ENCODE measurements at regions not wholly inside any gene's neighbourhood (a gene's known extent, or its start where the extent isn't known, plus 50 kb on each side); places are given as distances from the start of the nearest gene placed in this dataset.

DNA sequence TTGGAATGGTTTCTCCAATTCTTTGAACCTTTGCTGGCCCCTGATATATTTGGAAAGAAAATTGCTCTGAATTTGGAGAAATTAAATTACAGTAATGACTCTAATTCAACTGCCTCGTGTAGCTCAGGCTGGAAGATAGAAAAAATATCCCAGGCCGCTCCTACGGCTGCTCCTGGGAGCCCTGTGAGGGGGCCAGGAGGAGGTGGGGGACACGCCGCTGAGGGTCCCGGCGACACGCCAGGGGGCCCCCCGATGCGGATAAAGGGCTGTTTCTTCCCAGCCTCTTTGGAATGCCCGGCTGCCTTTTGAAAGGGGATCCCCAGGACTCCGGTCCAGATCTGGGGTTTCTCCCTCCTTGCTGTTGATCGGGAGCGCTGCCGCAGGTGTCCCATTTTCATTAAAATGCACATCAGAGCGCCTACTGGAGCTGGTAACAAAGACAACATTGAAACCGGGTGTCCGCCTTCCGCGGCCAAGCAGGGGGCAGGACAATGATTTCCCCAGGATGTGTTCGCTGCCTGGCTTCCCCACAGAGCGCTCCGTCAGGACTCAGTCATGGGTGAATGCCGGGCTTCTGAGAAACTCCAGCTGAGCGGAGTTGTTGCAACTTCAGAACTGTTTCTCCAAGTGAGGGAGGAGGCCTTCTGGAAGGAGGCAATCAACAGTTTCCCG lies 200.1 kb upstream of the KBTBD8 start (continued):
- TF ChIP-seq CTBP2 (IDR thresholded peaks at IDR 0.05; ENCODE audit: borderline replicate concordance, insufficient read depth, insufficient read length, low read length), result peak; percentile 77
- TF ChIP-seq, protein P1, sequence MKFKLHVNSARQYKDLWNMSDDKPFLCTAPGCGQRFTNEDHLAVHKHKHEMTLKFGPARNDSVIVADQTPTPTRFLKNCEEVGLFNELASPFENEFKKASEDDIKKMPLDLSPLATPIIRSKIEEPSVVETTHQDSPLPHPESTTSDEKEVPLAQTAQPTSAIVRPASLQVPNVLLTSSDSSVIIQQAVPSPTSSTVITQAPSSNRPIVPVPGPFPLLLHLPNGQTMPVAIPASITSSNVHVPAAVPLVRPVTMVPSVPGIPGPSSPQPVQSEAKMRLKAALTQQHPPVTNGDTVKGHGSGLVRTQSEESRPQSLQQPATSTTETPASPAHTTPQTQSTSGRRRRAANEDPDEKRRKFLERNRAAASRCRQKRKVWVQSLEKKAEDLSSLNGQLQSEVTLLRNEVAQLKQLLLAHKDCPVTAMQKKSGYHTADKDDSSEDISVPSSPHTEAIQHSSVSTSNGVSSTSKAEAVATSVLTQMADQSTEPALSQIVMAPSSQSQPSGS (IDR thresholded peaks at IDR 0.05; ENCODE audit: low read length), result no peak
- TF ChIP-seq CHD1 (IDR thresholded peaks at IDR 0.05; ENCODE audit: low read depth, low read length), result no peak
- peak; percentile 82 for TF ChIP-seq TCF12 (IDR thresholded peaks at IDR 0.05; ENCODE audit: low read depth, low read length)
- no peak for TF ChIP-seq TEAD4 (IDR thresholded peaks at IDR 0.05; ENCODE audit: low read depth, low read length)
- TF ChIP-seq SP1 (IDR thresholded peaks at IDR 0.05; ENCODE audit: low read depth, low read length), result 0 out of 2 replicates have a peak, but pooled peaks have one; percentile 7
- TF ChIP-seq NRF1 (IDR thresholded peaks at IDR 0.05; ENCODE audit: low read depth, low read length), result no peak
- no peak for TF ChIP-seq RNF2 (IDR thresholded peaks at IDR 0.05; ENCODE audit: borderline replicate concordance, low read depth, low read length, missing control alignments, poor library complexity, severe bottlenecking)
- peak; percentile 41; the same call in 1 of the 2 replicates for TF ChIP-seq CHD2 (IDR thresholded peaks at IDR 0.05; ENCODE audit: low read length)
- no peak for TF ChIP-seq GABPA (IDR thresholded peaks at IDR 0.05; ENCODE audit: borderline replicate concordance, insufficient read depth, low read length)
- TF ChIP-seq GTF2F1 (IDR thresholded peaks at IDR 0.05; ENCODE audit: borderline replicate concordance, low read depth, low read length), result no peak
- peak; percentile 41; the same call in 1 of the 2 replicates for TF ChIP-seq POU5F1 (IDR thresholded peaks at IDR 0.05; ENCODE audit: low read depth, low read length)
- TF ChIP-seq TAF1 (IDR thresholded peaks at IDR 0.05; ENCODE audit: low read depth, low read length), result no peak
- no peak for TF ChIP-seq RXRA (IDR thresholded peaks at IDR 0.05; ENCODE audit: insufficient read depth, low read depth, low read length)
- no peak for TF ChIP-seq FOSL1 (IDR thresholded peaks at IDR 0.05; ENCODE audit: insufficient read depth, low read depth, low read length)
- TF ChIP-seq EGR1 (IDR thresholded peaks at IDR 0.05; ENCODE audit: borderline replicate concordance, low read depth, low read length), result no peak
- no peak for TF ChIP-seq KDM5A (IDR thresholded peaks at IDR 0.05; ENCODE audit: low read length)
- no peak for TF ChIP-seq POLR2AphosphoS5 (IDR thresholded peaks at IDR 0.05; ENCODE audit: low read depth, low read length)
- TF ChIP-seq CREB1 (IDR thresholded peaks at IDR 0.05), result no peak
- TF ChIP-seq, protein P2, sequence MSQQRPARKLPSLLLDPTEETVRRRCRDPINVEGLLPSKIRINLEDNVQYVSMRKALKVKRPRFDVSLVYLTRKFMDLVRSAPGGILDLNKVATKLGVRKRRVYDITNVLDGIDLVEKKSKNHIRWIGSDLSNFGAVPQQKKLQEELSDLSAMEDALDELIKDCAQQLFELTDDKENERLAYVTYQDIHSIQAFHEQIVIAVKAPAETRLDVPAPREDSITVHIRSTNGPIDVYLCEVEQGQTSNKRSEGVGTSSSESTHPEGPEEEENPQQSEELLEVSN (IDR thresholded peaks at IDR 0.05), result no peak
- 0 out of 2 replicates have a peak, but pooled peaks have one; percentile 25 for TF ChIP-seq RBBP5 (IDR thresholded peaks at IDR 0.05; ENCODE audit: borderline replicate concordance, low read depth, low read length)
- 0 out of 4 replicates have a peak, but pooled peaks have one; percentile 3 for TF ChIP-seq RAD21 (IDR thresholded peaks at IDR 0.05 in 1 of 2, conservative IDR thresholded peaks at IDR 0.05 in 1 of 2; ENCODE audit: low read depth in 2 of 2, low read length in 2 of 2)
- TF ChIP-seq SIX5 (IDR thresholded peaks at IDR 0.05; ENCODE audit: low read depth, low read length), result no peak

Data from H1 (cell line).